ENCODE measurements at regions not wholly inside any gene's neighbourhood (a gene's known extent, or its start where the extent isn't known, plus 50 kb on each side); places are given as distances from the start of the nearest gene placed in this dataset.
"Not testable (repeated sequence)": the region's sequence is repeated elsewhere in the genome, so short reads cannot be mapped to it uniquely, and the experiment has no call there.

GRCh38 chr6:27174958-27175357 lies 72.5 kb upstream of the PRSS16 start:
- in situ Hi-C loops (cut with MboI; ENCODE audit: low sequenced_read_pairs), result loop anchor here (10.0 to 25.0 kb wide), 4 partner anchors 580 to 1687 kb away; no protein-coding TSS in a partner anchor

- in situ Hi-C loops (cut with MboI; ENCODE audit: low sequenced_read_pairs), result loop anchor here (10.0 kb wide), 1 partner anchor 579 kb away; no protein-coding TSS in a partner anchor
Observed at GRCh38 chr6:27176096-27176495, 71.4 kb upstream of the PRSS16 start.

GRCh38 chr6:27176523-27177484 lies 70.7 kb upstream of the PRSS16 start:
- in situ Hi-C loops (cut with MboI; ENCODE audit: low sequenced_read_pairs), result loop anchor here (10.0 kb wide), 1 partner anchor 578 kb away; no protein-coding TSS in a partner anchor

GRCh38 chr6:27177485-27178406 lies 69.8 kb upstream of the PRSS16 start:
- in situ Hi-C loops (cut with MboI; ENCODE audit: low sequenced_read_pairs), result loop anchor here (10.0 kb wide), 1 partner anchor 577 kb away; no protein-coding TSS in a partner anchor

- in situ Hi-C loops (cut with MboI; ENCODE audit: low sequenced_read_pairs), result loop anchor here (10.0 kb wide), 1 partner anchor 576 kb away; no protein-coding TSS in a partner anchor
Observed at GRCh38 chr6:27178407-27178730, 69.1 kb upstream of the PRSS16 start.

GRCh38 chr6:27178860-27179259 lies 68.6 kb upstream of the PRSS16 start:
- in situ Hi-C loops (cut with MboI; ENCODE audit: low sequenced_read_pairs), result loop anchor here (10.0 kb wide), 1 partner anchor 576 kb away; no protein-coding TSS in a partner anchor

- in situ Hi-C loops (cut with MboI; ENCODE audit: low sequenced_read_pairs), result no loop called here
Observed at GRCh38 chr6:27183060-27183832, 64.3 kb upstream of the PRSS16 start.

- in situ Hi-C loops (cut with MboI; ENCODE audit: low sequenced_read_pairs), result no loop called here
Observed at GRCh38 chr6:27187231-27188060, 60.1 kb upstream of the PRSS16 start.

GRCh38 chr6:27188061-27188884 lies 59.2 kb upstream of the PRSS16 start:
- in situ Hi-C loops (cut with MboI; ENCODE audit: low sequenced_read_pairs), result no loop called here

GRCh38 chr6:27188885-27189418 lies 58.5 kb upstream of the PRSS16 start:
- in situ Hi-C loops (cut with MboI; ENCODE audit: low sequenced_read_pairs), result no loop called here

GRCh38 chr6:27190126-27190525 lies 57.4 kb upstream of the PRSS16 start:
- in situ Hi-C loops (cut with MboI; ENCODE audit: low sequenced_read_pairs), result no loop called here

- in situ Hi-C loops (cut with MboI; ENCODE audit: low sequenced_read_pairs), result not testable (repeated sequence)
Observed at GRCh38 chr6:27194453-27194852, 53.0 kb upstream of the PRSS16 start.

GRCh38 chr6:27195547-27195946 lies 52.0 kb upstream of the PRSS16 start:
- in situ Hi-C loops (cut with MboI; ENCODE audit: low sequenced_read_pairs), result not testable (repeated sequence)

Measured in HL-60/S4 (cell line).